Upper lobe of left lung (tissue), 4 donors: ENCODE measurements at regions not wholly inside any gene's neighbourhood (a gene's known extent, or its start where the extent isn't known, plus 50 kb on each side); places are given as distances from the start of the nearest gene placed in this dataset.

Experiments used
- EP300 ChIP-seq, 4 donors: sonication (generic); formaldehyde crosslinking; IDR thresholded peaks; one replicate each; pipeline ENCODE4 v1.5.1; 2017; ENCODE audit warnings: antibody characterized with exemption in 4 of 4, control low read depth in 2 of 4
- POLR2AphosphoS5 ChIP-seq, 2 donors: sonication (generic); formaldehyde crosslinking; IDR thresholded peaks; one replicate each; pipeline ENCODE4 v1.5.1; 2017; ENCODE audit warnings: antibody characterized with exemption in 2 of 2
- TF ChIP-seq, protein P1 (sequence below), 6 experiments: fragments of 450-650 bp in 4 of 6; fragments of 200-600 bp in 2 of 6; sonication (generic) in 2 of 6; IDR thresholded peaks; one replicate each; pipeline ENCODE4 v1.5.1; 2016 to 2019; ENCODE audit warnings: antibody characterized with exemption in 6 of 6

DNA sequence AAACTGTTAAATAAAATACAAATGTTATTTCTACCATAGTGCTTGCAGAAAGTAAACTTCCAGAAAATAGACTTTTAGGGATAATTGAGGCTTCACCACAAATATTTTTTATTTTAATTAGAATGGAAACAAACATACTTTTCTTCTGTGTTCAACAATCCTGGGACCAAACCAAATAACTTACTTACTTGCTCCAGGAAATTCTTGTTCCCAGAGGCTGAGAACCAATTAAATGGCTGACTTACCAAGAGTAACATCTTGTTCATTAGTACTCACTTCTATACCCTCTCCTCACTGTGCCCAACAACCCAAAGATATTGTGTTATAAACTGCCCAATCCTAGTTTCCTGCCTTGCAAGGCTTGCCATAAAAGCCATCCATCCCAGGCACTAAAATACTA, 172.2 kb upstream of the PFN2 start:
- TF ChIP-seq, protein P1, sequence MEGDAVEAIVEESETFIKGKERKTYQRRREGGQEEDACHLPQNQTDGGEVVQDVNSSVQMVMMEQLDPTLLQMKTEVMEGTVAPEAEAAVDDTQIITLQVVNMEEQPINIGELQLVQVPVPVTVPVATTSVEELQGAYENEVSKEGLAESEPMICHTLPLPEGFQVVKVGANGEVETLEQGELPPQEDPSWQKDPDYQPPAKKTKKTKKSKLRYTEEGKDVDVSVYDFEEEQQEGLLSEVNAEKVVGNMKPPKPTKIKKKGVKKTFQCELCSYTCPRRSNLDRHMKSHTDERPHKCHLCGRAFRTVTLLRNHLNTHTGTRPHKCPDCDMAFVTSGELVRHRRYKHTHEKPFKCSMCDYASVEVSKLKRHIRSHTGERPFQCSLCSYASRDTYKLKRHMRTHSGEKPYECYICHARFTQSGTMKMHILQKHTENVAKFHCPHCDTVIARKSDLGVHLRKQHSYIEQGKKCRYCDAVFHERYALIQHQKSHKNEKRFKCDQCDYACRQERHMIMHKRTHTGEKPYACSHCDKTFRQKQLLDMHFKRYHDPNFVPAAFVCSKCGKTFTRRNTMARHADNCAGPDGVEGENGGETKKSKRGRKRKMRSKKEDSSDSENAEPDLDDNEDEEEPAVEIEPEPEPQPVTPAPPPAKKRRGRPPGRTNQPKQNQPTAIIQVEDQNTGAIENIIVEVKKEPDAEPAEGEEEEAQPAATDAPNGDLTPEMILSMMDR (IDR thresholded peaks at IDR 0.05) = no peak
- TF ChIP-seq POLR2AphosphoS5 (IDR thresholded peaks at IDR 0.05) = no peak
- no peak for TF ChIP-seq EP300 (IDR thresholded peaks at IDR 0.05)
